ENCODE measurements at regions not wholly inside any gene's neighbourhood (a gene's known extent, or its start where the extent isn't known, plus 50 kb on each side); places are given as distances from the start of the nearest gene placed in this dataset.
"Not testable (repeated sequence)": the region's sequence is repeated elsewhere in the genome, so short reads cannot be mapped to it uniquely, and the experiment has no call there.

GRCh38 chr12:91502208-91502607, 319.6 kb upstream of the DCN start:
- DNase-seq, result no peak

- no peak for DNase-seq
Measured at GRCh38 chr12:91496337-91496736, 313.7 kb upstream of the DCN start.

- DNase-seq, result no peak
Measured at GRCh38 chr12:91493308-91493707, 310.7 kb upstream of the DCN start.

GRCh38 chr12:91492648-91493047, 310.0 kb upstream of the DCN start:
- DNase-seq, result no peak

GRCh38 chr12:91490667-91491311, 308.2 kb upstream of the DCN start:
- DNase-seq, result no peak

- no peak for DNase-seq
Measured at GRCh38 chr12:91483471-91483985, 300.9 kb upstream of the DCN start.

- DNase-seq, result no peak
Measured at GRCh38 chr12:91482231-91482630, 299.6 kb upstream of the DCN start.

GRCh38 chr12:91478500-91478899, 295.9 kb upstream of the DCN start:
- no peak for DNase-seq

- no peak for DNase-seq
Measured at GRCh38 chr12:91467686-91468085, 285.1 kb upstream of the DCN start.

GRCh38 chr12:91461061-91461460, 278.4 kb upstream of the DCN start:
- DNase-seq, result no peak

GRCh38 chr12:91460469-91460868, 277.9 kb upstream of the DCN start:
- no peak for DNase-seq

GRCh38 chr12:91455321-91455720, 272.7 kb upstream of the DCN start:
- DNase-seq, result no peak

- no peak for DNase-seq
Measured at GRCh38 chr12:91454179-91454578, 271.6 kb upstream of the DCN start.

- not testable (repeated sequence) for DNase-seq
Measured at GRCh38 chr12:91452464-91452863, 269.8 kb upstream of the DCN start.

GRCh38 chr12:91441993-91442952, 259.7 kb upstream of the DCN start:
- DNase-seq, result no peak

- DNase-seq, result no peak
Measured at GRCh38 chr12:91441246-91441645, 258.6 kb upstream of the DCN start.

- no peak for DNase-seq
Measured at GRCh38 chr12:91434081-91434480, 251.5 kb upstream of the DCN start.

GRCh38 chr12:91432755-91433154, 250.1 kb upstream of the DCN start:
- DNase-seq, result no peak

GRCh38 chr12:91432089-91432488, 249.5 kb upstream of the DCN start:
- no peak for DNase-seq

GRCh38 chr12:91424506-91424905, 241.9 kb upstream of the DCN start:
- DNase-seq, result no peak

- DNase-seq, result no peak
Measured at GRCh38 chr12:91423693-91424050, 241.1 kb upstream of the DCN start.

- no peak for DNase-seq
Measured at GRCh38 chr12:91422811-91423692, 240.4 kb upstream of the DCN start.

GRCh38 chr12:91422127-91422526, 239.5 kb upstream of the DCN start:
- no peak for DNase-seq

Data from inflammatory macrophage treated with lipopolysaccharide for 4 hours (primary cell).